ENCODE measurements at regions not wholly inside any gene's neighbourhood (a gene's known extent, or its start where the extent isn't known, plus 50 kb on each side); places are given as distances from the start of the nearest gene placed in this dataset.

DNA sequence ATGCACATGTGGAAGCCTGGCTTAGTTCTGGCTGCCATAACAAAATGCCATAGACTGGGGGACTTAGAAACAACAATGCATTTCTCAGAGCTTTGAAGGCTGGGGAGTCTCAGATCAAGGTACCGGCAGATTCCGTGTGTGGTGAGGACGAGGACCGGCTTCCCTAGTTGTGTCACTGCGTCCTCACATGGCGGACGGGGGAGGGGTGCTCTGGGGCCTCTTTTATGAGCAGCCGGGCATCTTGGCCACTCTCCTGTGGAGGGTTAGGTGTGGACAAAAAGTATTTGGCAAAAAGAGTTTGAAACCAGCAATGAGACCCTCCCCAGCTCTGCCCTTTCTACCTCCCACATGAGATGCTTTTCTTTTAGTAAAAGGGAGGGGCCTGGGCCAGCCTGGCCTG lies 118.5 kb upstream of the LPCAT1 start (continued):
- TF ChIP-seq, protein P1, sequence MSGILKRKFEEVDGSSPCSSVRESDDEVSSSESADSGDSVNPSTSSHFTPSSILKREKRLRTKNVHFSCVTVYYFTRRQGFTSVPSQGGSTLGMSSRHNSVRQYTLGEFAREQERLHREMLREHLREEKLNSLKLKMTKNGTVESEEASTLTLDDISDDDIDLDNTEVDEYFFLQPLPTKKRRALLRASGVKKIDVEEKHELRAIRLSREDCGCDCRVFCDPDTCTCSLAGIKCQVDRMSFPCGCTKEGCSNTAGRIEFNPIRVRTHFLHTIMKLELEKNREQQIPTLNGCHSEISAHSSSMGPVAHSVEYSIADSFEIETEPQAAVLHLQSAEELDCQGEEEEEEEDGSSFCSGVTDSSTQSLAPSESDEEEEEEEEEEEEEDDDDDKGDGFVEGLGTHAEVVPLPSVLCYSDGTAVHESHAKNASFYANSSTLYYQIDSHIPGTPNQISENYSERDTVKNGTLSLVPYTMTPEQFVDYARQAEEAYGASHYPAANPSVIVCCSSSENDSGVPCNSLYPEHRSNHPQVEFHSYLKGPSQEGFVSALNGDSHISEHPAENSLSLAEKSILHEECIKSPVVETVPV (CRISPR knock-in tag; IDR thresholded peaks at IDR 0.05): no peak
- TF ChIP-seq GLIS3 (CRISPR knock-in tag; IDR thresholded peaks at IDR 0.05) (no peak), ISL1 (CRISPR knock-in tag; IDR thresholded peaks at IDR 0.05) (no peak), ZNF70 (CRISPR knock-in tag; IDR thresholded peaks at IDR 0.05) (no peak), PPARA (CRISPR knock-in tag; IDR thresholded peaks at IDR 0.05; ENCODE audit: borderline replicate concordance) (no peak), CSDC2 (CRISPR knock-in tag; IDR thresholded peaks at IDR 0.05) (no peak)

DNA sequence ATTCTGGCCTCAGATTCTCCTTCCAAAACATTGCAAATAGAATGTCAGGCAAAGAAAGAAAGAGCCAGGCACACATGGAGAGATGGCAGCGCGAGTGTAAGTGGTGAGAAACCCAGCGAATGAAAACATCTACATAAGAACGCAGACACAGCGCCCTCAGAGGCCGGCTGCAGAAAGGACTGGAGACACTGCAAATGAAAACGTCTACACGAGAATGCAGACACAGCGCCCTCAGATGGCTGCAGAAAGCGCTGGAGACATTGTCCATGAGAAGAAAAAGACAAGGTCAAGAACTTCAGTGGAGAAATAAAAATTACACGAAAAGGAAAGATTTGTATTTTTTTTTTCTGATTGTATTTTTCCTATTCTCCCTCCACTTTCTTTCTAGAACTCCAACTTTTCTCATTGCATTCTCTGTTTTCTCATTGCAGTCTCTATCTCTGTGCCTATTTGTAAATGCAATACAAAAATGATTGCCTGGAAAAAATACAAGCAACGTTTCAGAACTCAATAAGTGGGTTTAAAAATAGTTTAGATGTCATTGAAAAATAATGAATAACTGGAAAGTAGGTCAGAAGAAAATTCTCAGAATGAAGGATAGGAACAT lies 117.9 kb upstream of the LPCAT1 start:
- TF ChIP-seq GLIS3 (CRISPR knock-in tag; IDR thresholded peaks at IDR 0.05): no peak
- TF ChIP-seq ZNF565 (CRISPR knock-in tag; conservative IDR thresholded peaks at IDR 0.05; ENCODE audit: low read depth): no peak
- no peak for TF ChIP-seq PPARA (CRISPR knock-in tag; IDR thresholded peaks at IDR 0.05; ENCODE audit: borderline replicate concordance)
- no peak for TF ChIP-seq BACH2 (CRISPR knock-in tag; IDR thresholded peaks at IDR 0.05; ENCODE audit: borderline replicate concordance)
- TF ChIP-seq ESRRG (CRISPR knock-in tag; IDR thresholded peaks at IDR 0.05): no peak
- TF ChIP-seq, protein P2, sequence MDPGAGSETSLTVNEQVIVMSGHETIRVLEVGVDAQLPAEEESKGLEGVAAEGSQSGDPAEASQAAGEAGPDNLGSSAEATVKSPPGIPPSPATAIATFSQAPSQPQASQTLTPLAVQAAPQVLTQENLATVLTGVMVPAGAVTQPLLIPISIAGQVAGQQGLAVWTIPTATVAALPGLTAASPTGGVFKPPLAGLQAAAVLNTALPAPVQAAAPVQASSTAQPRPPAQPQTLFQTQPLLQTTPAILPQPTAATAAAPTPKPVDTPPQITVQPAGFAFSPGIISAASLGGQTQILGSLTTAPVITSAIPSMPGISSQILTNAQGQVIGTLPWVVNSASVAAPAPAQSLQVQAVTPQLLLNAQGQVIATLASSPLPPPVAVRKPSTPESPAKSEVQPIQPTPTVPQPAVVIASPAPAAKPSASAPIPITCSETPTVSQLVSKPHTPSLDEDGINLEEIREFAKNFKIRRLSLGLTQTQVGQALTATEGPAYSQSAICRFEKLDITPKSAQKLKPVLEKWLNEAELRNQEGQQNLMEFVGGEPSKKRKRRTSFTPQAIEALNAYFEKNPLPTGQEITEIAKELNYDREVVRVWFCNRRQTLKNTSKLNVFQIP (CRISPR knock-in tag; IDR thresholded peaks at IDR 0.05; ENCODE audit: borderline replicate concordance, low read depth): no peak
- TF ChIP-seq TCF4 (CRISPR knock-in tag; IDR thresholded peaks at IDR 0.05; ENCODE audit: borderline replicate concordance): no peak
- no peak for TF ChIP-seq ZFP3 (CRISPR knock-in tag; IDR thresholded peaks at IDR 0.05)
- TF ChIP-seq, protein P1 (CRISPR knock-in tag; IDR thresholded peaks at IDR 0.05): no peak
- TF ChIP-seq ISL1 (CRISPR knock-in tag; IDR thresholded peaks at IDR 0.05): no peak
- no peak for TF ChIP-seq ZNF70 (CRISPR knock-in tag; IDR thresholded peaks at IDR 0.05)
- no peak for TF ChIP-seq ZC3H10 (CRISPR knock-in tag; IDR thresholded peaks at IDR 0.05)
- TF ChIP-seq, protein P3, sequence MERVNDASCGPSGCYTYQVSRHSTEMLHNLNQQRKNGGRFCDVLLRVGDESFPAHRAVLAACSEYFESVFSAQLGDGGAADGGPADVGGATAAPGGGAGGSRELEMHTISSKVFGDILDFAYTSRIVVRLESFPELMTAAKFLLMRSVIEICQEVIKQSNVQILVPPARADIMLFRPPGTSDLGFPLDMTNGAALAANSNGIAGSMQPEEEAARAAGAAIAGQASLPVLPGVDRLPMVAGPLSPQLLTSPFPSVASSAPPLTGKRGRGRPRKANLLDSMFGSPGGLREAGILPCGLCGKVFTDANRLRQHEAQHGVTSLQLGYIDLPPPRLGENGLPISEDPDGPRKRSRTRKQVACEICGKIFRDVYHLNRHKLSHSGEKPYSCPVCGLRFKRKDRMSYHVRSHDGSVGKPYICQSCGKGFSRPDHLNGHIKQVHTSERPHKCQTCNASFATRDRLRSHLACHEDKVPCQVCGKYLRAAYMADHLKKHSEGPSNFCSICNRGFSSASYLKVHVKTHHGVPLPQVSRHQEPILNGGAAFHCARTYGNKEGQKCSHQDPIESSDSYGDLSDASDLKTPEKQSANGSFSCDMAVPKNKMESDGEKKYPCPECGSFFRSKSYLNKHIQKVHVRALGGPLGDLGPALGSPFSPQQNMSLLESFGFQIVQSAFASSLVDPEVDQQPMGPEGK (CRISPR knock-in tag; IDR thresholded peaks at IDR 0.05; ENCODE audit: borderline replicate concordance): no peak
- no peak for TF ChIP-seq ARNTL (CRISPR knock-in tag; IDR thresholded peaks at IDR 0.05; ENCODE audit: borderline replicate concordance, low read depth)
- TF ChIP-seq OSR1 (CRISPR knock-in tag; IDR thresholded peaks at IDR 0.05): no peak
- TF ChIP-seq SNAI2 (CRISPR knock-in tag; IDR thresholded peaks at IDR 0.05): no peak
- TF ChIP-seq RARB (CRISPR knock-in tag; IDR thresholded peaks at IDR 0.05): no peak
- TF ChIP-seq ZNF8 (CRISPR knock-in tag; IDR thresholded peaks at IDR 0.05): no peak
- ATAC-seq: peak; percentile 88

DNA sequence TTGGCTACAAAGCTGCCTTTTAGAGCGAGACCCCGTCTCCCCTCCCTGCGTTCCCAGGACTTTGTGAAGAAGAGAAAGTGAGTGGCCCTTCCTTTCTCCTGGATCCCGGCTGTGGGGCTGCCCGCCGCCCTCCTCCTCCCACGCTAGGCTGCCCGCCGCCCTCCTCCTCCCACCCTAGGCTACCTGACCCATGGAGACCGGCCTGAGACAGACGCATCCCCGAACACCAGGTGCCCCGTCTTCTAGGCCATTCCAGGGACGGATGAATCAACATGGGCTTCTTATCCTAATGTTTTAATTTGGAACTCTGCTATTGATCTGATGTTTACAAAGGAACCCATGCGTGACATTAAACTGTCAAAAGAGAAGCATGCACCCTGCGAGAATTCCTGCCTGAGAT lies 117.3 kb upstream of the LPCAT1 start:
- TF ChIP-seq RARB (CRISPR knock-in tag; IDR thresholded peaks at IDR 0.05) (no peak), BACH2 (CRISPR knock-in tag; IDR thresholded peaks at IDR 0.05; ENCODE audit: borderline replicate concordance) (no peak), ZNF8 (CRISPR knock-in tag; IDR thresholded peaks at IDR 0.05) (no peak)
- ATAC-seq: no peak

DNA sequence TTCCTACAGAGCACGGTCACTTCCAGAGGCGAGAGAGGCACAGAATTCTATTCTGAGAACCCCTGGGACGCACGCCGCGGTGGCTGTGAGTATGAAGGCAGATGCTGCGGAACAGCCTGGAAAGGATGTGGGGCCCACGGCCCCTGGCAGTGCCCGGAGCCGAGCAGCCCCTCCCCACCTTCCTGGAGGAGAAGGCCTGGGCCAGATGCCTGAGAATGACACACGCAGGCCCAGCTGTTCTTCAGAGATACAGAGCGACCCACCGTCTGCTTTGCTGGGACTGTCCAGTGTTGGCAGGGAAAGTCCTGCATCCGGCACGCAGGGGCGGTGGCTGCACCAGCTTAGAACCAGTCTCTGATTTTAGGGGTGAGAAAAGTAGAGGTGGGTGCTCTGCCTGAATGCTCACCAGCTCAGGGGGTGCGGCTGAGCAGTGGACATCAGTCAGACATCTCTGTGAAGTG lies 116.7 kb upstream of the LPCAT1 start:
- no peak for ATAC-seq
- TF ChIP-seq ZFP30 (CRISPR knock-in tag; IDR thresholded peaks at IDR 0.05) (no peak), ARNTL (CRISPR knock-in tag; IDR thresholded peaks at IDR 0.05; ENCODE audit: borderline replicate concordance, low read depth) (no peak), ZNF8 (CRISPR knock-in tag; IDR thresholded peaks at IDR 0.05) (no peak), SNAI2 (CRISPR knock-in tag; IDR thresholded peaks at IDR 0.05) (no peak)

DNA sequence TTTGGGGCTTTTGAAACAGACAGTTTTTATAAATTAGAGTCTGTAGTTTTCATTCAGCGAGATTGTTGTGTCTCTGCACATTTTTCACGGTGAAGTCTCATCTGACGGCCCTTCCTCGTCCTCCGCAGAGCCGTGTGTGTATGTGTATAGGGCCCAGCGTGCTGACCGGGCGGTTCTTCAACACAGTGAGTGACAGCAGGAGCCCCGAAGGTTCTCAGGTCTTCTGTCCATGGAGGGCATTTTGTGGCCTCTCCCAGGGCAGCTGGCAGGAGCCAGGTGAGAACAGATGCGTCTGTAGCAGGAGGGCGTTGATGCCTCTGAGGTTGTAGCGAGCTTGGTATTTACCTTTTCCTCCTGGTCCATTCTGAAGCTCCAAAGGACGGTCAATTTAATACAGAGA lies 116.0 kb upstream of the LPCAT1 start:
- no peak for ATAC-seq
- TF ChIP-seq ZNF8 (CRISPR knock-in tag; IDR thresholded peaks at IDR 0.05) (no peak), ZFP3 (CRISPR knock-in tag; IDR thresholded peaks at IDR 0.05) (no peak), RARB (CRISPR knock-in tag; IDR thresholded peaks at IDR 0.05) (no peak), ARNTL (CRISPR knock-in tag; IDR thresholded peaks at IDR 0.05; ENCODE audit: borderline replicate concordance, low read depth) (no peak), ZNF70 (CRISPR knock-in tag; IDR thresholded peaks at IDR 0.05) (no peak), SNAI2 (CRISPR knock-in tag; IDR thresholded peaks at IDR 0.05) (no peak), ZFP30 (CRISPR knock-in tag; IDR thresholded peaks at IDR 0.05) (no peak)
- TF ChIP-seq, protein P2 (CRISPR knock-in tag; IDR thresholded peaks at IDR 0.05; ENCODE audit: borderline replicate concordance, low read depth): no peak
- TF ChIP-seq, protein P4, sequence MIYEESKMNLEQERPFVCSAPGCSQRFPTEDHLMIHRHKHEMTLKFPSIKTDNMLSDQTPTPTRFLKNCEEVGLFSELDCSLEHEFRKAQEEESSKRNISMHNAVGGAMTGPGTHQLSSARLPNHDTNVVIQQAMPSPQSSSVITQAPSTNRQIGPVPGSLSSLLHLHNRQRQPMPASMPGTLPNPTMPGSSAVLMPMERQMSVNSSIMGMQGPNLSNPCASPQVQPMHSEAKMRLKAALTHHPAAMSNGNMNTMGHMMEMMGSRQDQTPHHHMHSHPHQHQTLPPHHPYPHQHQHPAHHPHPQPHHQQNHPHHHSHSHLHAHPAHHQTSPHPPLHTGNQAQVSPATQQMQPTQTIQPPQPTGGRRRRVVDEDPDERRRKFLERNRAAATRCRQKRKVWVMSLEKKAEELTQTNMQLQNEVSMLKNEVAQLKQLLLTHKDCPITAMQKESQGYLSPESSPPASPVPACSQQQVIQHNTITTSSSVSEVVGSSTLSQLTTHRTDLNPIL (CRISPR knock-in tag; IDR thresholded peaks at IDR 0.05; ENCODE audit: low read depth): no peak
